ENCODE measurements at regions not wholly inside any gene's neighbourhood (a gene's known extent, or its start where the extent isn't known, plus 50 kb on each side); places are given as distances from the start of the nearest gene placed in this dataset.
A peak's percentile ranks its signal among the peaks of the same experiment; 100 is the strongest.

- DNase-seq (ENCODE audit: missing footprints) (no peak), ATAC-seq (no peak)
- intact Hi-C loops (cut with DNase I): no loop called here
These were observed 466.5 kb downstream of the TXNL1 start for GRCh38 chr18:56171848-56172247.

- ATAC-seq (peak; percentile 41), DNase-seq (ENCODE audit: missing footprints) (no peak)
- intact Hi-C loops (cut with DNase I): no loop called here
These were observed 470.2 kb downstream of the TXNL1 start for GRCh38 chr18:56168049-56168781.

GRCh38 chr18:56167366-56167765 lies 471.0 kb downstream of the TXNL1 start:
- intact Hi-C loops (cut with DNase I): no loop called here
- DNase-seq (ENCODE audit: missing footprints): no peak
- no peak for ATAC-seq

- no peak for ATAC-seq
- no peak for DNase-seq (ENCODE audit: missing footprints)
- intact Hi-C loops (cut with DNase I): no loop called here
These were observed 471.5 kb downstream of the TXNL1 start for GRCh38 chr18:56166914-56167313.

GRCh38 chr18:56165601-56166355 lies 472.6 kb downstream of the TXNL1 start:
- DNase-seq (ENCODE audit: missing footprints) (no peak), ATAC-seq (no peak)
- intact Hi-C loops (cut with DNase I): no loop called here

- ATAC-seq (peak; percentile 75), DNase-seq (ENCODE audit: missing footprints) (no peak)
- intact Hi-C loops (cut with DNase I): no loop called here
These were observed 475.8 kb downstream of the TXNL1 start for GRCh38 chr18:56162311-56163265.

GRCh38 chr18:56161566-56162260 lies 476.7 kb downstream of the TXNL1 start:
- ATAC-seq: peak; percentile 53
- intact Hi-C loops (cut with DNase I): no loop called here
- DNase-seq (ENCODE audit: missing footprints): no peak

GRCh38 chr18:56158676-56159075 lies 479.7 kb downstream of the TXNL1 start:
- intact Hi-C loops (cut with DNase I): no loop called here
- ATAC-seq: no peak
- DNase-seq (ENCODE audit: missing footprints): no peak

GRCh38 chr18:56157541-56157940 lies 480.9 kb downstream of the TXNL1 start:
- no peak for DNase-seq (ENCODE audit: missing footprints)
- intact Hi-C loops (cut with DNase I): no loop called here
- no peak for ATAC-seq

GRCh38 chr18:56152551-56153310 lies 485.7 kb downstream of the TXNL1 start:
- intact Hi-C loops (cut with DNase I): no loop called here
- DNase-seq (ENCODE audit: missing footprints) (no peak), ATAC-seq (no peak)

GRCh38 chr18:56148373-56148772 lies 490.0 kb downstream of the TXNL1 start:
- no peak for ATAC-seq
- intact Hi-C loops (cut with DNase I): no loop called here

GRCh38 chr18:56146565-56146964 lies 491.8 kb downstream of the TXNL1 start:
- ATAC-seq (no peak), DNase-seq (ENCODE audit: missing footprints) (no peak)
- intact Hi-C loops (cut with DNase I): no loop called here

More at GRCh38 chr18:56148373-56148772, 490.0 kb downstream of the TXNL1 start:
- DNase-seq (ENCODE audit: missing footprints): no peak

- DNase-seq (ENCODE audit: missing footprints): no peak
- intact Hi-C loops (cut with DNase I): no loop called here
- ATAC-seq: no peak
These were observed 496.4 kb downstream of the TXNL1 start for GRCh38 chr18:56142001-56142400.

GRCh38 chr18:56139792-56140254 lies 498.6 kb downstream of the TXNL1 start:
- DNase-seq (ENCODE audit: missing footprints): peak; percentile 75
- intact Hi-C loops (cut with DNase I): no loop called here

GRCh38 chr18:56139372-56139771 lies 499.0 kb downstream of the TXNL1 start:
- DNase-seq (ENCODE audit: missing footprints) (no peak), ATAC-seq (peak; percentile 73)

More at GRCh38 chr18:56139792-56140254, 498.6 kb downstream of the TXNL1 start:
- ATAC-seq: peak; percentile 91

GRCh38 chr18:56136105-56136504 lies 502.3 kb downstream of the TXNL1 start:
- DNase-seq (ENCODE audit: missing footprints) (no peak), ATAC-seq (no peak)
- intact Hi-C loops (cut with DNase I): no loop called here

More at GRCh38 chr18:56139372-56139771, 499.0 kb downstream of the TXNL1 start:
- intact Hi-C loops (cut with DNase I): no loop called here

GRCh38 chr18:56130481-56130880 lies 507.9 kb downstream of the TXNL1 start:
- no peak for DNase-seq (ENCODE audit: missing footprints)
- ATAC-seq: no peak
- intact Hi-C loops (cut with DNase I): no loop called here
